Bronchial epithelial cell (primary cell): ENCODE measurements at regions not wholly inside any gene's neighbourhood (a gene's known extent, or its start where the extent isn't known, plus 50 kb on each side); places are given as distances from the start of the nearest gene placed in this dataset.

Experiments used
- DNase-seq: peaks from one replicate; pipeline ENCODE4 v3.0.0-alpha.2; 2010; ENCODE audit warnings: low read depth
- FAIRE-seq: peaks from 2 replicates; lab custom pipeline; 2011; peaks lifted over from hg19 to GRCh38; lab: Jason Lieb, UNC
- H3K27me3 ChIP-seq: 2 replicates; pipeline ENCODE4 v1.5.1; 2011; ENCODE audit warnings: low read length; ENCODE audit not compliant: control insufficient read depth, insufficient read depth
- H3K36me3 ChIP-seq: 2 replicates; pipeline ENCODE4 v1.5.1; 2011; ENCODE audit warnings: low read length; ENCODE audit not compliant: control insufficient read depth, insufficient read depth
- H3K4me3 ChIP-seq: 2 replicates; pipeline ENCODE4 v1.5.1; 2011; ENCODE audit warnings: mild to moderate bottlenecking, low read depth, low read length, control low read depth
- CTCF ChIP-seq: IDR thresholded peaks from 2 replicates; pipeline ENCODE4 v1.5.1; 2011; ENCODE audit warnings: mild to moderate bottlenecking, moderate library complexity, low read length, control low read depth, inconsistent platforms; ENCODE audit not compliant: insufficient read depth, severe bottlenecking

GRCh38 chr9:28332648-28333047 is 759.4 kb upstream of the C9orf72 start:
- no peak for TF ChIP-seq CTCF
- FAIRE-seq (no peak), DNase-seq (no peak)
- H3K4me3 ChIP-seq, result no peak overlapping the region
- H3K27me3 ChIP-seq, result no peaks in the 10 kb centered on the region
- no peaks in the 10 kb centered on the region for H3K36me3 ChIP-seq

GRCh38 chr9:28341913-28342312 is 768.6 kb upstream of the C9orf72 start:
- TF ChIP-seq CTCF, result no peak
- no peaks in the 10 kb centered on the region for H3K36me3 ChIP-seq
- FAIRE-seq, result no peak
- no peaks in the 10 kb centered on the region for H3K27me3 ChIP-seq
- DNase-seq, result no peak
- H3K4me3 ChIP-seq, result no peak overlapping the region

GRCh38 chr9:28342815-28343338 is 769.6 kb upstream of the C9orf72 start:
- Histone ChIP-seq H3K27me3 (no peaks in the 10 kb centered on the region), H3K4me3 (no peak overlapping the region), H3K36me3 (no peaks in the 10 kb centered on the region)
- DNase-seq, result no peak
- no peak for FAIRE-seq
- no peak for TF ChIP-seq CTCF

GRCh38 chr9:28363151-28363562 is 789.9 kb upstream of the C9orf72 start:
- FAIRE-seq (no peak), DNase-seq (no peak)
- no peak for TF ChIP-seq CTCF
- no peaks in the 10 kb centered on the region for H3K36me3 ChIP-seq
- H3K4me3 ChIP-seq, result no peak overlapping the region
- no peaks in the 10 kb centered on the region for H3K27me3 ChIP-seq

- H3K27me3 ChIP-seq, result no peaks in the 10 kb centered on the region
- no peak overlapping the region for H3K4me3 ChIP-seq
- peak; percentile 3 for TF ChIP-seq CTCF
- peak; percentile 57 for DNase-seq
- H3K36me3 ChIP-seq, result no peaks in the 10 kb centered on the region
- FAIRE-seq, result no peak
Measured at GRCh38 chr9:28365020-28365640, 791.8 kb upstream of the C9orf72 start.

GRCh38 chr9:28365728-28366127 is 792.4 kb upstream of the C9orf72 start:
- H3K4me3 ChIP-seq, result no peak overlapping the region
- H3K36me3 ChIP-seq, result no peaks in the 10 kb centered on the region

More at GRCh38 chr9:28365728-28366127, 792.4 kb upstream of the C9orf72 start:
- FAIRE-seq (no peak), DNase-seq (peak; percentile 62)
- TF ChIP-seq CTCF, result no peak
- no peaks in the 10 kb centered on the region for H3K27me3 ChIP-seq
